ENCODE measurements at regions not wholly inside any gene's neighbourhood (a gene's known extent, or its start where the extent isn't known, plus 50 kb on each side); places are given as distances from the start of the nearest gene placed in this dataset.

GRCh38 chr2:81158505-81158904 lies 854.0 kb upstream of the LRRTM1 start:
- no peak for TF ChIP-seq CTCF (IDR thresholded peaks at IDR 0.05)
- no peak for TF ChIP-seq POLR2A (IDR thresholded peaks at IDR 0.05)
- no peak overlapping the region for H3K4me3 ChIP-seq
- intact Hi-C loops (cut with DNase I), result no loop called here
- H3K4me1 ChIP-seq, result no peaks in the 10 kb centered on the region
- DNase-seq (no peak), ATAC-seq (no peak)
- 30 to 34% methylated on average over 5 of the region's 5 CpGs for WGBS, 2 donors
- H3K9me3 ChIP-seq, result no peaks in the 10 kb centered on the region
- no peaks in the 10 kb centered on the region for H3K27me3 ChIP-seq
- H3K27ac ChIP-seq, result no peak overlapping the region
- H3K36me3 ChIP-seq (replicated peaks in 1 of 2; ENCODE audit: insufficient read depth in 1 of 2, low read depth in 2 of 2), result no peaks in the 10 kb centered on the region

GRCh38 chr2:81148323-81148722 lies 843.8 kb upstream of the LRRTM1 start:
- intact Hi-C loops (cut with DNase I), result no loop called here
- Histone ChIP-seq H3K27me3 (no peaks in the 10 kb centered on the region), H3K9me3 (no peaks in the 10 kb centered on the region), H3K4me1 (no peaks in the 10 kb centered on the region), H3K36me3 (replicated peaks in 1 of 2; ENCODE audit: insufficient read depth in 1 of 2, low read depth in 2 of 2) (no peaks in the 10 kb centered on the region), H3K4me3 (no peak overlapping the region), H3K27ac (no peak overlapping the region)
- DNase-seq, result no peak
- ATAC-seq, result no peak
- 62 to 74% methylated on average over 4 of the region's 4 CpGs for WGBS, 2 donors
- TF ChIP-seq POLR2A (IDR thresholded peaks at IDR 0.05), result no peak
- no peak for TF ChIP-seq CTCF (IDR thresholded peaks at IDR 0.05)

GRCh38 chr2:81136296-81136695 lies 831.7 kb upstream of the LRRTM1 start:
- TF ChIP-seq CTCF (IDR thresholded peaks at IDR 0.05) (no peak), POLR2A (IDR thresholded peaks at IDR 0.05) (no peak)
- Histone ChIP-seq H3K4me3 (no peak overlapping the region), H3K27me3 (no peaks in the 10 kb centered on the region), H3K36me3 (replicated peaks in 1 of 2; ENCODE audit: insufficient read depth in 1 of 2, low read depth in 2 of 2) (no peaks in the 10 kb centered on the region), H3K27ac (no peak overlapping the region), H3K4me1 (no peaks in the 10 kb centered on the region), H3K9me3 (no peaks in the 10 kb centered on the region)
- no peak for DNase-seq
- intact Hi-C loops (cut with DNase I), result no loop called here
- ATAC-seq, result no peak

GRCh38 chr2:81097361-81097760 lies 792.8 kb upstream of the LRRTM1 start:
- H3K27ac ChIP-seq, result no peak overlapping the region
- ATAC-seq (no peak), DNase-seq (no peak)
- no peaks in the 10 kb centered on the region for H3K36me3 ChIP-seq (replicated peaks in 1 of 2; ENCODE audit: insufficient read depth in 1 of 2, low read depth in 2 of 2)
- intact Hi-C loops (cut with DNase I), result no loop called here
- WGBS, 2 donors, result 41 to 59% methylated on average over 1 of the region's 1 CpG
- H3K4me1 ChIP-seq, result no peaks in the 10 kb centered on the region
- no peak overlapping the region for H3K4me3 ChIP-seq
- no peak for TF ChIP-seq CTCF (IDR thresholded peaks at IDR 0.05)
- TF ChIP-seq POLR2A (IDR thresholded peaks at IDR 0.05), result no peak
- H3K27me3 ChIP-seq, result no peaks in the 10 kb centered on the region
- no peaks in the 10 kb centered on the region for H3K9me3 ChIP-seq

GRCh38 chr2:81093031-81093430 lies 788.5 kb upstream of the LRRTM1 start:
- DNase-seq (no peak), ATAC-seq (no peak)
- Histone ChIP-seq H3K9me3 (no peaks in the 10 kb centered on the region), H3K4me3 (no peak overlapping the region), H3K27me3 (no peaks in the 10 kb centered on the region), H3K4me1 (no peaks in the 10 kb centered on the region), H3K27ac (no peak overlapping the region), H3K36me3 (replicated peaks in 1 of 2; ENCODE audit: insufficient read depth in 1 of 2, low read depth in 2 of 2) (no peaks in the 10 kb centered on the region)
- intact Hi-C loops (cut with DNase I), result no loop called here
- no peak for TF ChIP-seq CTCF (IDR thresholded peaks at IDR 0.05)
- no peak for TF ChIP-seq POLR2A (IDR thresholded peaks at IDR 0.05)

Data from body of pancreas (tissue), 4 donors.